GM12878 (cell line): ENCODE measurements at regions not wholly inside any gene's neighbourhood (a gene's known extent, or its start where the extent isn't known, plus 50 kb on each side); places are given as distances from the start of the nearest gene placed in this dataset.

Experiments used
- ATAC-seq: fragments of 200-7000 bp; cut with Tn5 transposase; 3 replicates; pipeline ENCODE4 v1.9.1; 2020; ENCODE audit warnings: mild to moderate bottlenecking, moderate library complexity
- BruUV-seq: library from RNA; stranded (reverse); fragments of 400-500 nt; replicated peaks from 2 replicates; lab custom pipeline; 2021; lab: Mats Ljungman, UMichigan
- CTCF ChIA-PET: fragments of 300-600 bp; sonication (Branson Sonifier 250); formaldehyde crosslinking; extraction: SDS; loops from one replicate; lab custom pipeline; 2021; ENCODE audit warnings: inconsistent platforms; lab: Yijun Ruan, JAX
- POLR2A ChIA-PET: fragments of 350-600 bp; formaldehyde crosslinking; extraction: SDS; loops from one replicate; lab custom pipeline; 2021; ENCODE audit warnings: inconsistent platforms; lab: Charles Lee
- RAD21 ChIA-PET: fragments of 300-600 bp; sonication (Branson Sonifier 250); formaldehyde crosslinking; loops from one replicate; lab custom pipeline; 2023; ENCODE audit warnings: antibody characterized with exemption; ENCODE audit not compliant: unreplicated experiment; lab: Charles Lee
- SMC1A ChIA-PET: fragments of 300-600 bp; sonication (Branson Sonifier 250); formaldehyde crosslinking; loops from one replicate; lab custom pipeline; 2023; ENCODE audit not compliant: unreplicated experiment, uncharacterized antibody; lab: Charles Lee
- DNase-seq: peaks from one replicate; pipeline ENCODE4 v3.0.0-alpha.2; 2011; ENCODE audit warnings: low read depth, low spot score
- FAIRE-seq: peaks from 3 replicates; lab custom pipeline; 2011; peaks lifted over from hg19 to GRCh38; lab: Jason Lieb, UNC
- H2AFZ ChIP-seq: 2 replicates; pipeline ENCODE4 v1.6.0; 2011; ENCODE audit warnings: low read depth, low read length, control low read depth; ENCODE audit not compliant: control insufficient read depth
- H3K27ac ChIP-seq: 2 replicates; pipeline ENCODE4 v1.5.1; 2011; ENCODE audit warnings: control low read depth; ENCODE audit not compliant: control insufficient read depth, insufficient read depth
- H3K27me3 ChIP-seq, 2 experiments: replicated peaks in 1 of 2; 2 replicates each; pipeline versions ENCODE4 v1.6.0 to v1.6.1; 2011; ENCODE audit warnings: low read length in 1 of 2; ENCODE audit not compliant: control insufficient read depth in 2 of 2, insufficient read depth in 2 of 2
- H3K36me3 ChIP-seq, 2 experiments: 2 replicates each; pipeline ENCODE4 v1.5.1; 2011; ENCODE audit warnings: low read length in 1 of 2; ENCODE audit not compliant: control insufficient read depth in 2 of 2, insufficient read depth in 2 of 2
- H3K4me1 ChIP-seq: 2 replicates; pipeline ENCODE4 v1.6.1; 2011; ENCODE audit warnings: mild to moderate bottlenecking, low read length, moderate library complexity, mixed read lengths; ENCODE audit not compliant: control insufficient read depth, insufficient read depth
- H3K4me2 ChIP-seq: 2 replicates; pipeline ENCODE4 v1.6.0; 2011; ENCODE audit warnings: control low read depth; ENCODE audit not compliant: control insufficient read depth, insufficient read depth
- H3K4me3 ChIP-seq: fragments of 200-600 bp; sonication (generic); 2 replicates; pipeline ENCODE4 v1.5.1; 2016
- H3K79me2 ChIP-seq: 2 replicates; pipeline ENCODE4 v1.6.0; 2011; ENCODE audit warnings: low read length; ENCODE audit not compliant: control insufficient read depth, insufficient read depth
- H3K9ac ChIP-seq: 2 replicates; pipeline ENCODE4 v1.8.0; 2011; ENCODE audit warnings: low read length, control low read depth, mixed read lengths; ENCODE audit not compliant: control insufficient read depth, insufficient read depth
- H3K9me3 ChIP-seq: replicated peaks from 3 replicates; pipeline ENCODE4 v1.5.1; 2011; ENCODE audit warnings: mild to moderate bottlenecking, low read length; ENCODE audit not compliant: control insufficient read depth, insufficient read depth
- H4K20me1 ChIP-seq: 2 replicates; pipeline ENCODE4 v1.6.0; 2011; ENCODE audit not compliant: control insufficient read depth, insufficient read depth
- BACH1 ChIP-seq: fragments of 450-650 bp; IDR thresholded peaks from 2 replicates; pipeline ENCODE4 v1.6.1; 2017; ENCODE audit warnings: mild to moderate bottlenecking, borderline replicate concordance
- GATAD2B ChIP-seq: fragments of 450-650 bp; conservative IDR thresholded peaks from 2 replicates; pipeline ENCODE4 v1.6.1; 2017; ENCODE audit warnings: low read depth, mild to moderate bottlenecking, moderate library complexity
- HCFC1 ChIP-seq: fragments of 150-350 bp; IDR thresholded peaks from 2 replicates; pipeline ENCODE4 v1.6.1; 2014; ENCODE audit warnings: low read length
- HDAC2 ChIP-seq: fragments of 200-600 bp; sonication (generic); IDR thresholded peaks from 2 replicates; pipeline ENCODE4 v1.6.1; 2017
- HDAC6 ChIP-seq: fragments of 200-600 bp; sonication (generic); IDR thresholded peaks from one replicate; pipeline ENCODE4 v1.8.0; 2017; ENCODE audit warnings: antibody characterized with exemption; ENCODE audit not compliant: unreplicated experiment
- MEF2B ChIP-seq: fragments of 450-650 bp; IDR thresholded peaks from 2 replicates; pipeline ENCODE4 v1.6.1; 2018; ENCODE audit warnings: mild to moderate bottlenecking, moderate library complexity; ENCODE audit not compliant: partially characterized antibody, poor library complexity, severe bottlenecking
- PAX5 ChIP-seq: IDR thresholded peaks from 2 replicates; pipeline ENCODE4 v1.6.1; 2011; ENCODE audit warnings: low read depth, low read length, borderline replicate concordance
- POLR2A ChIP-seq: IDR thresholded peaks from 2 replicates; pipeline ENCODE4 v1.6.1; 2011; ENCODE audit warnings: low read depth, mild to moderate bottlenecking, low read length
- PRDM15 ChIP-seq: fragments of 450-650 bp; formaldehyde crosslinking; IDR thresholded peaks from 2 replicates; pipeline ENCODE4 v1.4.0; 2020; ENCODE audit warnings: mild to moderate bottlenecking, moderate library complexity
- RB1 ChIP-seq: fragments of 450-650 bp; formaldehyde crosslinking; IDR thresholded peaks from 2 replicates; pipeline ENCODE4 v1.6.1; 2017; ENCODE audit warnings: mild to moderate bottlenecking, borderline replicate concordance
- RBBP5 ChIP-seq: fragments of 200-600 bp; sonication (generic); conservative IDR thresholded peaks from 2 replicates; pipeline ENCODE4 v1.6.1; 2016
- TAF1 ChIP-seq: IDR thresholded peaks from 2 replicates; pipeline ENCODE4 v1.6.1; 2011; ENCODE audit warnings: mild to moderate bottlenecking, low read depth, low read length, borderline replicate concordance
- WGBS: methylation state at CpG from one replicate; pipeline ENCODE4 v1.1.6; 2016; ENCODE audit warnings: low lambda C conversion rate; ENCODE audit not compliant: insufficient replicate concordance, insufficient coverage; ENCODE audit errors: missing lambda C conversion rate; 5-methylcytosine and 5-hydroxymethylcytosine counted together
- in situ Hi-C: fragments of 300-500 bp; cut with MboI; formaldehyde crosslinking; loops from 9 replicates; pipeline ENCODE4 v1.14.3; 2018; ENCODE audit warnings: mixed read lengths
- intact Hi-C: fragments of 100-400 bp; cut with micrococcal nuclease; formaldehyde crosslinking; loops from one replicate; pipeline ENCODE4 v1.14.2; 2022; ENCODE audit not compliant: unreplicated experiment
- TF ChIP-seq, protein P1 (sequence below): IDR thresholded peaks from 2 replicates; pipeline ENCODE4 v1.6.1; 2011; ENCODE audit warnings: borderline replicate concordance, low read depth, mild to moderate bottlenecking, moderate library complexity, low read length; ENCODE audit not compliant: insufficient read depth, poor library complexity, severe bottlenecking

DNA sequence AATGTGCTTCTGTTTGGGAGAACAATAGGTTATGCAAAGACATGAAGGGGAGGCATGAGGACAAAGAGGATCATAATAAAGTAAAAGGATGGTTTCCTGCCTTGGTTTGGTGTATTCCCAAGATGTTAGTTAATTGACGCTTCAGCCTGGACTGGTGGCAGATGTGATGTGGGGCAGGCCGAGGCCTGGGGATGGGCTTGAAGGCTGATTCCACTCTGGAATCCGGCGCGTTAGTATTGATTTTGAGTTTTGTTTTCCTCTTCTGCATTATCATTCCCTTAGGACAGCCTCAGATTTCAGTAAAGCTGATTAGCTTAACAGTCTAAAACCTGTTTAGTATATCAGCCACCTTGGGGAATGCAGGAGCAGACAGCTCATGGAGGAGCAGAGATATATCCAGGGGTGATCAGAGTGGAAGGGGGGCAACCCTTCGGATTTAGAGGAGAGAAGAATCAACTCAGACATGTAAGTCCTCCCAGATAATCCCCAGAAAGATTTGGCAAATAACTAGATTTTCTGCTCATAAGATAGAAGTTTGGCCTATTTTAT is 159.8 kb upstream of the MTPN start:
- intact Hi-C loops: no loop called here
- H4K20me1 ChIP-seq: no peaks in the 10 kb centered on the region
- no peak overlapping the region for H3K9ac ChIP-seq
- SMC1A ChIA-PET: interaction anchor here (1.6 kb wide), 1 partner anchor 46 kb away, joined by 3 read pairs; no protein-coding TSS in a partner anchor
- no peaks in the 10 kb centered on the region for H3K9me3 ChIP-seq
- no peak for FAIRE-seq
- in situ Hi-C loops: no loop called here
- POLR2A ChIA-PET: no interaction called here
- no peak overlapping the region for H3K4me3 ChIP-seq
- H3K79me2 ChIP-seq: no peaks in the 10 kb centered on the region
- H3K27me3 ChIP-seq: no peaks in the 10 kb centered on the region
- no peak for DNase-seq
- no peaks in the 10 kb centered on the region for H3K36me3 ChIP-seq
- no TSS peak for BruUV-seq
- WGBS: 64% methylated on average over 6 of the region's 6 CpGs
- ATAC-seq: no peak
- RAD21 ChIA-PET: no interaction called here
- no peak overlapping the region for H3K4me2 ChIP-seq
- no peaks in the 10 kb centered on the region for H3K4me1 ChIP-seq
- CTCF ChIA-PET: interaction anchor here (1.4 kb wide), 1 partner anchor 22 kb away, joined by 4 read pairs; no protein-coding TSS in a partner anchor
- H2AFZ ChIP-seq: no peak overlapping the region
- no peak overlapping the region for H3K27ac ChIP-seq
- TF ChIP-seq PRDM15 (CRISPR knock-in tag) (no peak), RB1 (no peak), GATAD2B (no peak), TAF1 (no peak), HDAC2 (no peak), RBBP5 (no peak), HDAC6 (no peak), POLR2A (no peak), HCFC1 (no peak), MEF2B (no peak), BACH1 (no peak), PAX5 (no peak)
- TF ChIP-seq, protein P1, sequence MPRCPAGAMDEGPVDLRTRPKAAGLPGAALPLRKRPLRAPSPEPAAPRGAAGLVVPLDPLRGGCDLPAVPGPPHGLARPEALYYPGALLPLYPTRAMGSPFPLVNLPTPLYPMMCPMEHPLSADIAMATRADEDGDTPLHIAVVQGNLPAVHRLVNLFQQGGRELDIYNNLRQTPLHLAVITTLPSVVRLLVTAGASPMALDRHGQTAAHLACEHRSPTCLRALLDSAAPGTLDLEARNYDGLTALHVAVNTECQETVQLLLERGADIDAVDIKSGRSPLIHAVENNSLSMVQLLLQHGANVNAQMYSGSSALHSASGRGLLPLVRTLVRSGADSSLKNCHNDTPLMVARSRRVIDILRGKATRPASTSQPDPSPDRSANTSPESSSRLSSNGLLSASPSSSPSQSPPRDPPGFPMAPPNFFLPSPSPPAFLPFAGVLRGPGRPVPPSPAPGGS: no peak
